Fibroblast of peridontal ligament (primary cell): ENCODE measurements at regions not wholly inside any gene's neighbourhood (a gene's known extent, or its start where the extent isn't known, plus 50 kb on each side); places are given as distances from the start of the nearest gene placed in this dataset.
"Not testable (repeated sequence)": the region's sequence is repeated elsewhere in the genome, so short reads cannot be mapped to it uniquely, and the experiment has no call there.

Source experiments
- DNase-seq: peaks from one replicate; pipeline ENCODE4 v3.0.0-alpha.2; 2010; ENCODE audit errors: extremely low read depth

DNA sequence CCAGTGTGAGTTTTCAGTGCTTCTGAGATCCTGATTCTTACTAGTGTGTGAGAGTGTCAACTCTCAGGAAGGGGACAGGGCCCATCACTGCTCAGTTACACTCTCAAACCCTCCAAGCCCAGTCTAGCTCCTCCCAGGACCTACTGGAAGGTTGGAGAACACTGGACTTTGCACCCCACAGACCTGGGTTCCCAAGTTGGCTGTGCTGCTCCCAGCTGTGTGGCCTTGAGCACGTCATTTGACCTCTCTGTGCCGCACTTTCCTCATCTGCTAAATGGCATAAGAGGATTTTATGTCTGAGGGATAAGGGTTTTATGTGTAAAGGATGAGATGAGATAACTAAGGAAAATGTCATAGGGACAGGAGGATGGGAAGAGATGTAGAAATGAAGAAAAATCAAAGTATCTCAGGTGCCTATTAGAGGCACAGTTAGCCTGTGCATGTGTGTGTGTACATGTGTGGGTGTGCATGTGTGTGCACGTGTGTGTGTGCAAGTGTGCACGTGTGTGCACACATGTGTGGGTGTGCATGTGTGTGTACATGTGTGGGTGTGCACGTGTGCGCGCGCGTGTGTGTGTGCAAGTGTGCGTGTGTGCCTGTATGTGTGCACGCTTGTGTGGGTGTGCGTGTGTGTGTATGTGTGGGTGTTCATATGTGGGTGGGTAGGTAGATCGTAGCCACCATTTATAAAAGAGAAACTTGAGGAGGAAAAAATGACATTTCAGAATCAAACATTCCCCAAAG lies 108.0 kb upstream of the GRK3 start:
- DNase-seq, result not testable (repeated sequence)

- not testable (repeated sequence) for DNase-seq
These were observed 105.8 kb upstream of the GRK3 start for GRCh38 chr22:25458631-25459030.

- not testable (repeated sequence) for DNase-seq
These were observed 103.8 kb upstream of the GRK3 start for GRCh38 chr22:25460682-25461081.

DNA sequence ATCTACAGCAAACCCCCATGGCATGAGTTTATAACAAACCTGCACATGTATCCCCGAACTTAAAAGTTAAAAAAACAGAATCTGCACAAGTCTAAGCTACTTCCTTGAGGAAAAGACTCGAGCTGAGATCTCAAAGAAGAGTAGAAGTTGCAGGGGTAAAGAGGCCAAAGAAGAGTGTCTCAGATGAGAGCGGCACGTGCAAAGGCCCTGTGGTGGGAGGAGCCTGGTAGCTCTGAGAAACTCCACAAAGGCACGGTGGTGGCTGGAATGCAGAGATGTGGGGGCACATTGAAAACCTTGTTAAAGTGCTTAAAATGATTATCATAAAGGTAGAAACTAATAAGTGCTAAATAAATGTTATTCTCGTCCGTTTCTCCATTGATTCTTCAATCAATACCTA lies 103.2 kb upstream of the GRK3 start:
- DNase-seq, result no peak

- DNase-seq, result peak; percentile 70
These were observed 101.8 kb upstream of the GRK3 start for GRCh38 chr22:25462474-25463346.

GRCh38 chr22:25463347-25463628 lies 101.2 kb upstream of the GRK3 start:
- not testable (repeated sequence) for DNase-seq

- not testable (repeated sequence) for DNase-seq
These were observed 100.1 kb upstream of the GRK3 start for GRCh38 chr22:25464326-25464725.

DNA sequence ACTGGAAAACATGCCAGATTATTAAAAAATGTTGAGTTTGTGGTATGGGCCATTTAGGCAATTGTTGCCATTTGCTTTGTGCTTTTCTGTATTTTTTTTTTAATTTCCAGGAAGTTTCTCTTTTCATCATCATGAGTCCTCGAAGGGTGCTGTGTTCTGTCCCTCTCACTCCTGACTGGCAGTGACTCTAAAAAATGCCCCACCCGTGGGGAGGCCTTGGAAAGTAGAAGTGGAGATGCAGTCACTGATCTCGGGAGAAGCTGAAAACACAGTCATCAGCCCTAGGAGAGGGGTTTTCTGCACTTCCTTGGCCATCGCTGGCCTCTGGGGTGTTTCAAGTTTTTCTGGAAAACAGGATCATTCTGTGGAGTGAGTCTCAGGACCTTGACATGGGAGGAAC lies 98.5 kb upstream of the GRK3 start:
- DNase-seq, result no peak

- DNase-seq, result no peak
These were observed 92.1 kb upstream of the GRK3 start for GRCh38 chr22:25472382-25472781.

GRCh38 chr22:25475257-25476022 lies 89.0 kb upstream of the GRK3 start:
- DNase-seq, result peak; percentile 62

- no peak for DNase-seq
These were observed 87.1 kb upstream of the GRK3 start for GRCh38 chr22:25477358-25477757.

DNA sequence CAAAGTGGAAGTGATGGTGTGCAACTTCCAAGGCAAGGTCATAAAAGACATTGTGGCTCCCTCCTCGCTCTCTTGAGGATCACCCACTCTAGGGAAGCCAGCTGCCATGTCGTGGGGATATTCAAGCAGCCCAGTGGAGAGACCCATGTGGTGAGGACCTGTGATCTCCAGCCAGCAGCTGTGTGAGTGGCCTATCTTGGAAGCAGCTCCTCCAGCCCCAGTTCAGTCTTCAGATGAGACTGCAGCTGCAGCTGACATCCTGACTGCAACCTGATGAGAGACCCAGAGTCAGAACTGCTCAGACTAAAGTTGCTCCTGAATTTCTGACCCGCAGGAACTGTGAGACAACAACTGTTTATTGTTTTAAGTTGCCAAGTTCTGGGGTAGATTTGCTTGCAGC lies 86.4 kb upstream of the GRK3 start:
- DNase-seq, result no peak

DNA sequence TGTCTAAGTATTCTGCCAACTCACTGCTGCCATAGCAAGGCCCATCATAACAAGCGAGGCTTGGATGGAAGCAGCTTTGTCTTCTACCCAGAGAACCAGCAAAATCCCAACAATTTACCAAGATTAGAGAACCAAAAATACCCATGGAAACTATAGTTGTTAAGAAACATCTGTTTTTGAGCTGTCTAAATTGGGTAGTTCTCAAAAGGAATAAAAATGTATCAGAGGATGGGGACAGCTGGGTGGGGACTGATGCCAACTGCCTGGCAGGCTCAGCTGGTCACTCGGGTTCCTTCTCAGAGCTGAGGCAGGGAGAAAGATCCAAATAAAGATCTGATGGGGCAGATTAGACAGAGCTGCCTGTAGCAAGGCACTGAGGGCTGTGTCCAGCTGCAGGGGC lies 85.9 kb upstream of the GRK3 start:
- DNase-seq, result no peak

GRCh38 chr22:25480868-25481267 lies 83.6 kb upstream of the GRK3 start:
- DNase-seq, result not testable (repeated sequence)

DNA sequence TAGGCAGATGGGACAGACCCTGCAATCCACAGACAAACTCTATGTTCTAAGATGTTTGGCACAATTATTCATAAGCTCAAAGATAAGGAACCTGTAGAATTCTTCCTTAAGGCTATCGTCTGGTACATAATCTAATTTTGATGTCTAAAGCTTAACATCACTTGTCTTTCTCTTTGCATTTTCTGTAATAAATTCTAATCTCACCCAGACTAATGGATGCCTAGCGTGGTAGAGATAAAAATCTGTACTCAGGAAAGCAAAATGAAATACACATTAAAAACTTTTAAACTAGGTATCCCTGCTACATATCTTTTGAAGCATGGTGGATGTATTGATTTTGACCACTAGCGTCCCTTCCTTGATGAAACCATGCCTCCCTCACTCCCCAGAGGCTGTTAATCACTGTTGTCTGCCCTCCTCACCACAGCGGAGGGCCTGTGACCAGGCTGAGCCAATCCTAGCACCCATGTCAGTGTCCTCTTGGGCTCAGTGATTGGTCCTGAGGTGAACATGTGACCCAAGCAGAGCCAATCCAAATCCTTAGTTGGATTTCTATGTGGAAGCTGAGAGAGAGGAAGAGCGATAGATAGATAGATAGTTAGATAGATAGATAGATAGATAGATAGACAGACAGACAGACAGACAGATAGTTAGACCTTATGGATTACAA lies 82.2 kb upstream of the GRK3 start:
- no peak for DNase-seq

GRCh38 chr22:25482868-25483639 lies 81.4 kb upstream of the GRK3 start:
- no peak for DNase-seq

GRCh38 chr22:25483931-25484330 lies 80.5 kb upstream of the GRK3 start:
- no peak for DNase-seq

GRCh38 chr22:25484521-25485315 lies 79.8 kb upstream of the GRK3 start:
- DNase-seq, result no peak

- DNase-seq, result no peak
These were observed 78.6 kb upstream of the GRK3 start for GRCh38 chr22:25485626-25486545.
